HepG2 (cell line): ENCODE measurements at regions not wholly inside any gene's neighbourhood (a gene's known extent, or its start where the extent isn't known, plus 50 kb on each side); places are given as distances from the start of the nearest gene placed in this dataset.
A peak's percentile ranks its signal among the peaks of the same experiment; 100 is the strongest.

Experiments
- ATAC-seq: fragments of 200-7000 bp; cut with Tn5 transposase; 3 replicates; pipeline ENCODE4 v1.9.1; 2020; ENCODE audit warnings: mild to moderate bottlenecking, moderate library complexity
- BruUV-seq: library from RNA; stranded (reverse); fragments of 400-500 nt; replicated peaks from 2 replicates; lab custom pipeline; 2021; lab: Mats Ljungman, UMichigan
- CTCF ChIA-PET: fragments of 300-600 bp; formaldehyde crosslinking; extraction: SDS; loops from one replicate; lab custom pipeline; 2021; ENCODE audit warnings: low total read pairs, inconsistent platforms, low intra/inter-chr PET ratio; lab: Yijun Ruan, JAX
- POLR2A ChIA-PET: fragments of 350-600 bp; sonication (Branson Sonifier 250); formaldehyde crosslinking; loops from one replicate; lab custom pipeline; 2020; ENCODE audit warnings: antibody characterized with exemption, inconsistent platforms; lab: Yijun Ruan, JAX
- DNase-seq: peaks from one replicate; pipeline ENCODE4 v3.0.0-alpha.2; 2015; ENCODE audit warnings: low spot score
- FAIRE-seq: peaks from 3 replicates; lab custom pipeline; 2011; peaks lifted over from hg19 to GRCh38; lab: Jason Lieb, UNC
- H2AFZ ChIP-seq: one replicate; pipeline ENCODE4 v1.6.1; 2011; ENCODE audit warnings: low read length, inconsistent platforms
- H3K27ac ChIP-seq: fragments of 300-600 bp; 3 replicates; pipeline ENCODE4 v1.8.0; 2011; ENCODE audit warnings: mixed run types, mild to moderate bottlenecking, mixed read lengths, low read length, inconsistent platforms; ENCODE audit not compliant: insufficient read depth; ENCODE audit errors: extremely low read length
- H3K27me3 ChIP-seq, 2 experiments: fragments of 200-600 bp in 1 of 2; 2 replicates in 1 of 2; 3 replicates in 1 of 2; pipeline versions ENCODE4 v1.6.0 to v1.8.0; 2011; ENCODE audit warnings: low read length in 2 of 2, mild to moderate bottlenecking in 2 of 2, moderate library complexity in 2 of 2, inconsistent platforms in 1 of 2; ENCODE audit not compliant: insufficient read depth in 2 of 2, control insufficient read depth in 1 of 2
- H3K36me3 ChIP-seq, 2 experiments: fragments of 200-600 bp in 1 of 2; replicated peaks in 1 of 2; 2 replicates in 1 of 2; 3 replicates in 1 of 2; pipeline versions ENCODE4 v1.5.1 to v1.8.0; 2011; ENCODE audit warnings: low read length in 2 of 2, inconsistent platforms in 1 of 2; ENCODE audit not compliant: insufficient read depth in 2 of 2, control insufficient read depth in 1 of 2
- H3K4me1 ChIP-seq: 2 replicates; pipeline ENCODE4 v1.5.1; 2012; ENCODE audit warnings: low read length, inconsistent platforms; ENCODE audit not compliant: insufficient read depth
- H3K4me2 ChIP-seq: 2 replicates; pipeline ENCODE4 v1.6.0; 2011; ENCODE audit warnings: low read depth, low read length, inconsistent platforms
- H3K4me3 ChIP-seq, 3 experiments: fragments of 200-600 bp in 1 of 3; sonication (generic), shearing (Covaris generic) in 1 of 3; replicated peaks in 1 of 3; 2 replicates each; pipeline ENCODE4 v1.5.1; 2011 to 2016; ENCODE audit warnings: low read length in 3 of 3, inconsistent platforms in 2 of 3, low read depth in 2 of 3, mild to moderate bottlenecking in 2 of 3, control low read depth in 1 of 3, mixed read lengths in 1 of 3; ENCODE audit not compliant: insufficient read depth in 1 of 3
- H3K79me2 ChIP-seq: one replicate; pipeline ENCODE4 v1.6.1; 2011; ENCODE audit warnings: low read length, inconsistent platforms; ENCODE audit not compliant: insufficient read depth
- H3K9ac ChIP-seq: 2 replicates; pipeline ENCODE4 v1.6.0; 2011; ENCODE audit warnings: mild to moderate bottlenecking, low read depth, low read length, inconsistent platforms; ENCODE audit not compliant: insufficient read depth
- H3K9me3 ChIP-seq: 2 replicates; pipeline ENCODE4 v1.5.1; 2012; ENCODE audit warnings: mild to moderate bottlenecking, low read length
- H4K20me1 ChIP-seq: 2 replicates; pipeline ENCODE4 v1.6.0; 2011; ENCODE audit warnings: inconsistent platforms, mild to moderate bottlenecking, low read length, moderate library complexity; ENCODE audit not compliant: insufficient read depth
- ARHGAP35 ChIP-seq: sonication (generic); formaldehyde crosslinking; IDR thresholded peaks from 2 replicates; pipeline ENCODE4 v1.9.0; 2022; ENCODE audit warnings: mild to moderate bottlenecking, inconsistent platforms, moderate library complexity, missing genetic modification reagents, borderline replicate concordance
- ASH2L ChIP-seq: fragments of 300-600, 200-600 bp; sonication (generic); IDR thresholded peaks from 2 replicates; pipeline ENCODE4 v1.7.0; 2017; ENCODE audit warnings: low read depth, mild to moderate bottlenecking, moderate library complexity, mixed read lengths, low read length; ENCODE audit not compliant: insufficient read length
- CREM ChIP-seq, 2 experiments: sonication (generic) in 1 of 2; formaldehyde crosslinking in 1 of 2; IDR thresholded peaks; 2 replicates each; pipeline versions ENCODE4 v1.4.0 to v1.6.1; 2016 to 2020; ENCODE audit warnings: antibody characterized with exemption in 1 of 2, mild to moderate bottlenecking in 1 of 2, missing genetic modification reagents in 1 of 2
- IRF9 ChIP-seq: sonication (generic); formaldehyde crosslinking; IDR thresholded peaks from 2 replicates; pipeline ENCODE4 v1.8.0; 2022; ENCODE audit warnings: missing genetic modification reagents, mild to moderate bottlenecking, borderline replicate concordance
- MIXL1 ChIP-seq: IDR thresholded peaks from 2 replicates; pipeline ENCODE4 v1.6.1; 2016
- MYPOP ChIP-seq: sonication (generic); formaldehyde crosslinking; IDR thresholded peaks from 2 replicates; pipeline ENCODE4 v1.8.1; 2023; ENCODE audit warnings: mild to moderate bottlenecking, moderate library complexity, missing genetic modification reagents
- SRSF9 ChIP-seq: fragments of 200-400 bp; formaldehyde crosslinking; IDR thresholded peaks from 2 replicates; pipeline ENCODE4 v1.6.1; 2018; ENCODE audit warnings: borderline replicate concordance, mild to moderate bottlenecking, low read depth, low read length; ENCODE audit not compliant: insufficient read depth, poor library complexity, severe bottlenecking
- STAG1 ChIP-seq: sonication (generic); formaldehyde crosslinking; IDR thresholded peaks from 2 replicates; pipeline ENCODE4 v1.4.0; 2020; ENCODE audit warnings: missing genetic modification reagents
- ZBTB40 ChIP-seq, 2 experiments: fragments of 450-650 bp in 1 of 2; sonication (generic) in 1 of 2; formaldehyde crosslinking in 1 of 2; IDR thresholded peaks; 2 replicates each; pipeline versions ENCODE4 v1.6.1 to v1.8.0; 2016 to 2022; ENCODE audit warnings: antibody characterized with exemption in 1 of 2, mild to moderate bottlenecking in 1 of 2, missing genetic modification reagents in 1 of 2
- ZFP36L2 ChIP-seq: sonication (generic); formaldehyde crosslinking; IDR thresholded peaks from 2 replicates; pipeline ENCODE4 v1.4.0; 2020; ENCODE audit warnings: missing genetic modification reagents
- ZKSCAN1 ChIP-seq: fragments of 150-350 bp; IDR thresholded peaks from 2 replicates; pipeline ENCODE4 v1.6.1; 2014; ENCODE audit warnings: low read length
- ZNF629 ChIP-seq: sonication (generic); formaldehyde crosslinking; conservative IDR thresholded peaks from 2 replicates; pipeline ENCODE4 v1.5.0; 2020; ENCODE audit warnings: missing genetic modification reagents
- ZNF652 ChIP-seq: IDR thresholded peaks from 2 replicates; pipeline ENCODE4 v1.6.1; 2016; ENCODE audit warnings: low read depth, borderline replicate concordance
- WGBS: methylation state at CpG from one replicate; pipeline ENCODE4 v1.1.6; 2017; ENCODE audit warnings: low lambda C conversion rate; 5-methylcytosine and 5-hydroxymethylcytosine counted together
- in situ Hi-C: cut with HindIII; loops from 2 replicates; pipeline ENCODE4 v1.10.0; 2017; ENCODE audit warnings: low pct_unique_long_range_greater_than_20kb; ENCODE audit not compliant: extremely low pct_ligation_motif_present
- intact Hi-C: fragments of 100-400 bp; cut with micrococcal nuclease; formaldehyde crosslinking; loops from one replicate; pipeline ENCODE4 v1.10.0; 2022; ENCODE audit not compliant: unreplicated experiment

GRCh38 chr14:54285030-54285429 is 111.8 kb upstream of the CDKN3 start:
- intact Hi-C loops (no loop called here), in situ Hi-C loops (no loop called here)
- Histone ChIP-seq H3K36me3 (no peaks in the 10 kb centered on the region), H2AFZ (no peak overlapping the region), H3K9me3 (no peaks in the 10 kb centered on the region), H4K20me1 (no peaks in the 10 kb centered on the region), H3K9ac (no peak overlapping the region), H3K4me3 (no peak overlapping the region), H3K27me3 (no peaks in the 10 kb centered on the region), H3K4me1 (peaks cover 10% of the 10 kb centered on the region), H3K79me2 (no peaks in the 10 kb centered on the region), H3K27ac (no peak overlapping the region), H3K4me2 (no peak overlapping the region)
- FAIRE-seq (no peak), DNase-seq (no peak), ATAC-seq (peak; percentile 69; the same call in 2 of the 3 replicates)
- BruUV-seq, result no TSS peak
- ChIA-PET POLR2A (no interaction called here), CTCF (no interaction called here)
- TF ChIP-seq ZKSCAN1 (no peak), ZNF629 (0 out of 2 replicates have a peak, but pooled peaks have one; percentile 12), SRSF9 (no peak), IRF9 (CRISPR knock-in tag) (no peak), ZFP36L2 (CRISPR knock-in tag) (no peak), MIXL1 (CRISPR knock-in tag) (no peak), MYPOP (no peak), ZNF652 (no peak), CREM (IDR thresholded peaks at IDR 0.05) (no peak), CREM (CRISPR knock-in tag; IDR thresholded peaks at IDR 0.05) (no peak), ASH2L (no peak), ARHGAP35 (CRISPR knock-in tag) (no peak), STAG1 (CRISPR knock-in tag) (peak; percentile 24; the same call in 1 of the 2 replicates), ZBTB40 (IDR thresholded peaks at IDR 0.05) (no peak), ZBTB40 (CRISPR knock-in tag; IDR thresholded peaks at IDR 0.05) (no peak)
- 43% methylated on average over 5 of the region's 6 CpGs for WGBS
